Keratinocyte (primary cell): ENCODE measurements at regions not wholly inside any gene's neighbourhood (a gene's known extent, or its start where the extent isn't known, plus 50 kb on each side); places are given as distances from the start of the nearest gene placed in this dataset.

Source experiments
- DNase-seq: peaks from one replicate; pipeline ENCODE4 v3.0.0-alpha.2; 2011; ENCODE audit warnings: low read depth, missing footprints, low spot score
- FAIRE-seq: peaks from 2 replicates; lab custom pipeline; 2011; peaks lifted over from hg19 to GRCh38; lab: Jason Lieb, UNC
- H2AFZ ChIP-seq: 2 replicates; pipeline ENCODE4 v1.6.0; 2012; ENCODE audit warnings: low read length, control low read depth, inconsistent platforms; ENCODE audit not compliant: control insufficient read depth
- H3K27ac ChIP-seq: 2 replicates; pipeline ENCODE4 v1.5.1; 2011; ENCODE audit warnings: low read length; ENCODE audit not compliant: control insufficient read depth, insufficient read depth
- H3K27me3 ChIP-seq: 3 replicates; pipeline ENCODE4 v1.6.0; 2011; ENCODE audit warnings: low read length; ENCODE audit not compliant: control insufficient read depth, insufficient read depth; ENCODE audit errors: extremely low read depth
- H3K36me3 ChIP-seq, 2 experiments: 2 replicates in 1 of 2; 3 replicates in 1 of 2; pipeline ENCODE4 v1.5.1; 2011; ENCODE audit warnings: low read length in 2 of 2, mild to moderate bottlenecking in 1 of 2; ENCODE audit not compliant: control insufficient read depth in 2 of 2, insufficient read depth in 2 of 2; ENCODE audit errors: extremely low read depth in 1 of 2
- H3K4me1 ChIP-seq: 3 replicates; pipeline ENCODE4 v1.5.1; 2011; ENCODE audit warnings: low read length; ENCODE audit not compliant: control insufficient read depth, insufficient read depth; ENCODE audit errors: extremely low read depth
- H3K4me2 ChIP-seq: 3 replicates; pipeline ENCODE4 v1.6.0; 2011; ENCODE audit warnings: low read depth, low read length; ENCODE audit not compliant: control insufficient read depth, insufficient read depth; ENCODE audit errors: extremely low read depth
- H3K4me3 ChIP-seq, 3 experiments: fragments of 200-600 bp in 1 of 3; sonication (generic) in 1 of 3; 2 replicates in 2 of 3; 3 replicates in 1 of 3; pipeline ENCODE4 v1.5.1; 2011 to 2016; ENCODE audit warnings: low read length in 3 of 3, mild to moderate bottlenecking in 3 of 3, control low read depth in 2 of 3, inconsistent platforms in 1 of 3, low read depth in 1 of 3, mixed read lengths in 1 of 3, mixed run types in 1 of 3, moderate library complexity in 1 of 3; ENCODE audit not compliant: control insufficient read depth in 2 of 3, insufficient read depth in 2 of 3; ENCODE audit errors: extremely low read depth in 1 of 3
- H3K79me2 ChIP-seq: 2 replicates; pipeline ENCODE4 v1.6.0; 2012; ENCODE audit warnings: low read length; ENCODE audit not compliant: control insufficient read depth, insufficient read depth
- H3K9ac ChIP-seq: 3 replicates; pipeline ENCODE4 v1.6.0; 2011; ENCODE audit warnings: low read length; ENCODE audit not compliant: control insufficient read depth, insufficient read depth; ENCODE audit errors: extremely low read depth
- H3K9me1 ChIP-seq: 3 replicates; pipeline ENCODE4 v1.6.0; 2011; ENCODE audit warnings: low read length; ENCODE audit not compliant: control insufficient read depth, insufficient read depth; ENCODE audit errors: extremely low read depth
- H3K9me3 ChIP-seq: 2 replicates; pipeline ENCODE4 v1.5.1; 2012; ENCODE audit warnings: low read depth, low read length; ENCODE audit not compliant: control insufficient read depth
- H4K20me1 ChIP-seq: 3 replicates; pipeline ENCODE4 v1.6.0; 2011; ENCODE audit warnings: low read length; ENCODE audit not compliant: control insufficient read depth, insufficient read depth; ENCODE audit errors: extremely low read depth
- EZH2 ChIP-seq: IDR thresholded peaks from one replicate; pipeline ENCODE4 v1.6.1; 2012; ENCODE audit warnings: inconsistent platforms, mild to moderate bottlenecking, low read length, moderate library complexity
- dilution Hi-C: fragments of 300-500 bp; cut with MboI; formaldehyde crosslinking; loops from one replicate; pipeline ENCODE4 v1.7.0; 2020; ENCODE audit warnings: low sequenced_read_pairs; ENCODE audit not compliant: extremely low pct_ligation_motif_present
- TF ChIP-seq, protein P1 (sequence below), 3 experiments: IDR thresholded peaks in 1 of 3; conservative IDR thresholded peaks in 1 of 3; optimal IDR thresholded peaks in 1 of 3; 2 replicates in 2 of 3; 3 replicates in 1 of 3; pipeline versions ENCODE3 to v1.5.1; 2011; ENCODE audit warnings: low read length in 3 of 3, mild to moderate bottlenecking in 3 of 3, moderate library complexity in 2 of 3, control low read depth in 1 of 3, inconsistent platforms in 1 of 3; ENCODE audit not compliant: insufficient read depth in 2 of 3; ENCODE audit errors: extremely low read depth in 1 of 3

DNA sequence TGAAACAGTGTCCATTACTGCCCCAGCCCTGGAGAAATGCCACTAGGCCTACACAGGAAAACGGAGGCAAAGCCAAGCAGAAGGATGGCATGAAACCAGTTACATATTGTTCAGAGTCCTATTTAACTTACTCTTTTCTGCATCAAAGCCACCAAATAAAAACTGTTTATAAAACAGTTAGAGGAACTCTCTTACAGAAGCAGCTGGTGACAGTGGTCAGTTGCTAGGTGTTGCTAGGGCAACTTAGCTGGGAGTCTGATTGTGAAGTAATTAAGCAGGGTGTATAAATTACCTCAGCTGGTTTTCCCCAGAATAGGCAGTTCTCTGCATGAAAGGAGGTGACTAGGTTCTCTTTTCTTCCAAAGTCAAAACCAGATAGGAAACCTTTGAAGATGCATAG, 115.6 kb upstream of the ZBED5 start:
- TF ChIP-seq EZH2 = no peak
- TF ChIP-seq, protein P1, sequence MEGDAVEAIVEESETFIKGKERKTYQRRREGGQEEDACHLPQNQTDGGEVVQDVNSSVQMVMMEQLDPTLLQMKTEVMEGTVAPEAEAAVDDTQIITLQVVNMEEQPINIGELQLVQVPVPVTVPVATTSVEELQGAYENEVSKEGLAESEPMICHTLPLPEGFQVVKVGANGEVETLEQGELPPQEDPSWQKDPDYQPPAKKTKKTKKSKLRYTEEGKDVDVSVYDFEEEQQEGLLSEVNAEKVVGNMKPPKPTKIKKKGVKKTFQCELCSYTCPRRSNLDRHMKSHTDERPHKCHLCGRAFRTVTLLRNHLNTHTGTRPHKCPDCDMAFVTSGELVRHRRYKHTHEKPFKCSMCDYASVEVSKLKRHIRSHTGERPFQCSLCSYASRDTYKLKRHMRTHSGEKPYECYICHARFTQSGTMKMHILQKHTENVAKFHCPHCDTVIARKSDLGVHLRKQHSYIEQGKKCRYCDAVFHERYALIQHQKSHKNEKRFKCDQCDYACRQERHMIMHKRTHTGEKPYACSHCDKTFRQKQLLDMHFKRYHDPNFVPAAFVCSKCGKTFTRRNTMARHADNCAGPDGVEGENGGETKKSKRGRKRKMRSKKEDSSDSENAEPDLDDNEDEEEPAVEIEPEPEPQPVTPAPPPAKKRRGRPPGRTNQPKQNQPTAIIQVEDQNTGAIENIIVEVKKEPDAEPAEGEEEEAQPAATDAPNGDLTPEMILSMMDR (optimal IDR thresholded peaks at IDR 0.05 in 1 of 3, IDR thresholded peaks at IDR 0.05 in 1 of 3, conservative IDR thresholded peaks at IDR 0.05 in 1 of 3; ENCODE audit: extremely low read depth in 1 of 3, insufficient read depth in 2 of 3, low read length in 3 of 3) = no peak
- Histone ChIP-seq H3K27ac (no peak overlapping the region), H3K79me2 (no peaks in the 10 kb centered on the region), H3K4me3 (no peak overlapping the region), H3K9me1 (no peaks in the 10 kb centered on the region), H3K9me3 (no peaks in the 10 kb centered on the region), H2AFZ (no peak overlapping the region), H3K4me2 (no peak overlapping the region), H3K4me1 (no peaks in the 10 kb centered on the region), H4K20me1 (no peaks in the 10 kb centered on the region), H3K36me3 (no peaks in the 10 kb centered on the region), H3K9ac (no peak overlapping the region), H3K27me3 (no peaks in the 10 kb centered on the region)
- no peak for FAIRE-seq
- DNase-seq = no peak
- dilution Hi-C loops = no loop called here

DNA sequence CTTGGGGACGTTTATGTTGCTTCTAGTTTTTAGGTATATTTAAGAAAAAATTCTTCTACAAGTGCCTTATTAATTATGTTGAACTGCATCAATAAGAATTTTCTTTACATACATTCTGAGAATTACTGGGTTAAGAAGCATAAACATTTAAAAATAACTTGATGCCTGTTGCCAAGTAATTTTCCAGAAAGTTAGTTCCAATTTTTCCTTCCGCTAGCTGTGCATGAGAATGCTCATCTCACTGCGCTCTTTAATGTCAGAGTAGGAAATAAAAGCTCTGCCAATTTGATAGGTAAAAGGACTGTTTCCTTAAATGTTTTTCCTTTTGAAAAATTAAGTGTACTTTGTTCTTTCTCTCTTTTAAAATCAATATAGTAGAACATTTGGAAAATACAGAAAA, 113.1 kb upstream of the ZBED5 start:
- Histone ChIP-seq H4K20me1 (no peaks in the 10 kb centered on the region), H3K79me2 (no peaks in the 10 kb centered on the region), H3K9me3 (no peaks in the 10 kb centered on the region), H3K36me3 (no peaks in the 10 kb centered on the region), H3K4me3 (no peak overlapping the region), H2AFZ (no peak overlapping the region), H3K4me2 (no peak overlapping the region), H3K9me1 (no peaks in the 10 kb centered on the region), H3K27ac (no peak overlapping the region), H3K27me3 (no peaks in the 10 kb centered on the region), H3K4me1 (no peaks in the 10 kb centered on the region), H3K9ac (no peak overlapping the region)
- DNase-seq = no peak
- TF ChIP-seq, protein P1 (optimal IDR thresholded peaks at IDR 0.05 in 1 of 3, IDR thresholded peaks at IDR 0.05 in 1 of 3, conservative IDR thresholded peaks at IDR 0.05 in 1 of 3; ENCODE audit: extremely low read depth in 1 of 3, insufficient read depth in 2 of 3, low read length in 3 of 3) = no peak
- no peak for TF ChIP-seq EZH2
- dilution Hi-C loops = no loop called here
- no peak for FAIRE-seq
